ENCODE measurements at regions not wholly inside any gene's neighbourhood (a gene's known extent, or its start where the extent isn't known, plus 50 kb on each side); places are given as distances from the start of the nearest gene placed in this dataset.

GRCh38 chr14:58730792-58731464 lies 93.2 kb downstream of the DACT1 start:
- H3K27ac ChIP-seq = no peak overlapping the region

GRCh38 chr14:58731465-58732293 lies 93.9 kb downstream of the DACT1 start:
- no peak for TF ChIP-seq CTCF (conservative IDR thresholded peaks at IDR 0.05)
- H3K27ac ChIP-seq = no peak overlapping the region

More at GRCh38 chr14:58730792-58731464, 93.2 kb downstream of the DACT1 start:
- TF ChIP-seq CTCF (conservative IDR thresholded peaks at IDR 0.05) = no peak

GRCh38 chr14:58732387-58732786 lies 94.6 kb downstream of the DACT1 start:
- no peak for TF ChIP-seq CTCF (conservative IDR thresholded peaks at IDR 0.05)
- H3K27ac ChIP-seq = no peak overlapping the region

GRCh38 chr14:58733451-58734208 lies 95.9 kb downstream of the DACT1 start:
- H3K27ac ChIP-seq = no peak overlapping the region
- no peak for TF ChIP-seq CTCF (conservative IDR thresholded peaks at IDR 0.05)

- H3K27ac ChIP-seq = no peak overlapping the region
- TF ChIP-seq CTCF (conservative IDR thresholded peaks at IDR 0.05) = no peak
Observed at GRCh38 chr14:58735596-58735995, 97.8 kb downstream of the DACT1 start.

- no peak for TF ChIP-seq CTCF (conservative IDR thresholded peaks at IDR 0.05)
- H3K27ac ChIP-seq = no peak overlapping the region
Observed at GRCh38 chr14:58736606-58737005, 98.8 kb downstream of the DACT1 start.

GRCh38 chr14:58737511-58737910 lies 99.7 kb downstream of the DACT1 start:
- H3K27ac ChIP-seq = no peak overlapping the region
- no peak for TF ChIP-seq CTCF (conservative IDR thresholded peaks at IDR 0.05)

Data from VCaP (cell line).